OCI-LY7 (cell line): ENCODE measurements at regions not wholly inside any gene's neighbourhood (a gene's known extent, or its start where the extent isn't known, plus 50 kb on each side); places are given as distances from the start of the nearest gene placed in this dataset.

ENCODE experiments used
- BruUV-seq: library from RNA; stranded (reverse); fragments of 400-500 nt; replicated peaks from 2 replicates; lab custom pipeline; 2021; lab: Mats Ljungman, UMichigan
- CTCF ChIA-PET: fragments of 300-600 bp; sonication (Branson Sonifier 250); formaldehyde crosslinking; loops from one replicate; lab custom pipeline; 2022; ENCODE audit warnings: antibody characterized with exemption; ENCODE audit not compliant: unreplicated experiment; lab: Charles Lee
- POLR2A ChIA-PET: fragments of 300-600 bp; sonication (Branson Sonifier 250); formaldehyde crosslinking; loops from one replicate; lab custom pipeline; 2022; ENCODE audit warnings: antibody characterized with exemption; lab: Charles Lee
- DNase-seq: peaks from one replicate; pipeline ENCODE4 v3.0.0-alpha.2; 2015; ENCODE audit warnings: low spot score
- H2AFZ ChIP-seq: fragments of 200-600 bp; sonication (generic), shearing (Covaris generic); 2 replicates; pipeline ENCODE4 v1.6.1; 2014; ENCODE audit warnings: mild to moderate bottlenecking, antibody characterized with exemption, low read length, moderate library complexity
- H3K27ac ChIP-seq: fragments of 200-600 bp; sonication (generic); 2 replicates; pipeline ENCODE4 v1.5.1; 2014; ENCODE audit warnings: mixed run types, low read depth, mild to moderate bottlenecking, moderate library complexity, low read length, inconsistent platforms; ENCODE audit not compliant: poor library complexity, severe bottlenecking
- H3K36me3 ChIP-seq: fragments of 200-600 bp; sonication (generic); 2 replicates; pipeline ENCODE4 v1.6.1; 2014; ENCODE audit warnings: mild to moderate bottlenecking, antibody characterized with exemption, low read length, moderate library complexity, mixed read lengths; ENCODE audit not compliant: insufficient read depth
- H3K4me1 ChIP-seq: fragments of 200-600 bp; sonication (generic); 2 replicates; pipeline ENCODE4 v1.5.1; 2014; ENCODE audit warnings: mild to moderate bottlenecking, low read length; ENCODE audit not compliant: insufficient read depth, poor library complexity, severe bottlenecking
- H3K4me2 ChIP-seq: fragments of 200-600 bp; sonication (generic); 2 replicates; pipeline ENCODE4 v1.6.1; 2014; ENCODE audit warnings: mild to moderate bottlenecking, low read length
- H3K4me3 ChIP-seq: fragments of 200-600 bp; sonication (generic); 2 replicates; pipeline ENCODE4 v1.5.1; 2014; ENCODE audit warnings: mild to moderate bottlenecking, low read depth, low read length; ENCODE audit not compliant: poor library complexity, severe bottlenecking
- H3K79me2 ChIP-seq: fragments of 200-600 bp; sonication (generic); 2 replicates; pipeline ENCODE4 v1.6.1; 2016; ENCODE audit warnings: low read depth, mild to moderate bottlenecking, low read length, moderate library complexity, mixed read lengths; ENCODE audit not compliant: insufficient read depth
- H3K9me2 ChIP-seq: fragments of 200-600 bp; sonication (generic); 2 replicates; pipeline ENCODE4 v1.6.1; 2016; ENCODE audit warnings: mild to moderate bottlenecking, low read length, mixed read lengths; ENCODE audit not compliant: insufficient read depth
- H3K9me3 ChIP-seq: fragments of 200-600 bp; sonication (generic); 2 replicates; pipeline ENCODE4 v1.6.1; 2014; ENCODE audit warnings: mild to moderate bottlenecking, mixed run types, low read length, mixed read lengths
- H4K20me1 ChIP-seq: fragments of 200-600 bp; sonication (generic); 2 replicates; pipeline ENCODE4 v1.6.1; 2014; ENCODE audit warnings: mild to moderate bottlenecking, antibody characterized with exemption, low read length, moderate library complexity, mixed read lengths; ENCODE audit not compliant: insufficient read depth
- EZH2phosphoT487 ChIP-seq: fragments of 200-600 bp; sonication (generic); IDR thresholded peaks from 2 replicates; pipeline ENCODE4 v1.6.1; 2018; ENCODE audit warnings: low read depth, borderline replicate concordance, mild to moderate bottlenecking, mixed run types, antibody characterized with exemption, low read length, moderate library complexity, mixed read lengths
- intact Hi-C: fragments of 100-400 bp; cut with micrococcal nuclease; formaldehyde crosslinking; loops from one replicate; pipeline ENCODE4 v1.10.0; 2022; ENCODE audit not compliant: unreplicated experiment
- TF ChIP-seq, protein P1 (sequence below): fragments of 200-600 bp; sonication (generic); conservative IDR thresholded peaks from 2 replicates; pipeline ENCODE4 v1.5.1; 2014; ENCODE audit warnings: mild to moderate bottlenecking, antibody characterized with exemption, low read length, moderate library complexity, mixed read lengths

DNA sequence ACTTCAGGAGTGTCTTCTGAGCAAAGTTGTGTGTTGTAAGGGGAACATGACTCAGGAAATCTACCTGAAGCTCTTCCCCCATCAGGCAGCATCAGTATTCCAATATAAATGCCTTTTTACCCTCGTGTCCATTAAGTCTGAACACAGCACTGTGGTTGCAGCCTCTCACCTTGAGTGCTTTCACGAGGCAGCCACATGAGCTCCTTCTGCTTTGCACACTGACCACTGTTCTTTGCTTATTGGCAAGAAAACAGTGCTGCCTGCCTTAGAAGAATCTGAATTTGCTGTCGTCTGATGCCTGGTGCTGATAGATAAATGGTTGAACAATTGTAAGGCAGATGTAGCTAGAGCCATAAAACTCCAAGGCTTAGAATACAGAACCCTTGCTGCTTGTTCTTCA is 139.6 kb upstream of the WDR1 start:
- Histone ChIP-seq H3K4me3 (no peak overlapping the region), H3K4me2 (no peak overlapping the region), H3K36me3 (no peaks in the 10 kb centered on the region), H3K79me2 (no peaks in the 10 kb centered on the region), H4K20me1 (no peaks in the 10 kb centered on the region), H3K4me1 (no peaks in the 10 kb centered on the region), H2AFZ (no peak overlapping the region), H3K9me2 (no peaks in the 10 kb centered on the region), H3K27ac (no peak overlapping the region), H3K9me3 (no peaks in the 10 kb centered on the region)
- CTCF ChIA-PET, result no interaction called here
- TF ChIP-seq, protein P1, sequence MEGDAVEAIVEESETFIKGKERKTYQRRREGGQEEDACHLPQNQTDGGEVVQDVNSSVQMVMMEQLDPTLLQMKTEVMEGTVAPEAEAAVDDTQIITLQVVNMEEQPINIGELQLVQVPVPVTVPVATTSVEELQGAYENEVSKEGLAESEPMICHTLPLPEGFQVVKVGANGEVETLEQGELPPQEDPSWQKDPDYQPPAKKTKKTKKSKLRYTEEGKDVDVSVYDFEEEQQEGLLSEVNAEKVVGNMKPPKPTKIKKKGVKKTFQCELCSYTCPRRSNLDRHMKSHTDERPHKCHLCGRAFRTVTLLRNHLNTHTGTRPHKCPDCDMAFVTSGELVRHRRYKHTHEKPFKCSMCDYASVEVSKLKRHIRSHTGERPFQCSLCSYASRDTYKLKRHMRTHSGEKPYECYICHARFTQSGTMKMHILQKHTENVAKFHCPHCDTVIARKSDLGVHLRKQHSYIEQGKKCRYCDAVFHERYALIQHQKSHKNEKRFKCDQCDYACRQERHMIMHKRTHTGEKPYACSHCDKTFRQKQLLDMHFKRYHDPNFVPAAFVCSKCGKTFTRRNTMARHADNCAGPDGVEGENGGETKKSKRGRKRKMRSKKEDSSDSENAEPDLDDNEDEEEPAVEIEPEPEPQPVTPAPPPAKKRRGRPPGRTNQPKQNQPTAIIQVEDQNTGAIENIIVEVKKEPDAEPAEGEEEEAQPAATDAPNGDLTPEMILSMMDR, result no peak
- no peak for TF ChIP-seq EZH2phosphoT487
- intact Hi-C loops, result no loop called here
- POLR2A ChIA-PET, result interaction anchor here (0.6 kb wide), 1 partner anchor 315 kb away, joined by 5 read pairs; no protein-coding TSS in a partner anchor
- BruUV-seq, result no TSS peak
- no peak for DNase-seq

DNA sequence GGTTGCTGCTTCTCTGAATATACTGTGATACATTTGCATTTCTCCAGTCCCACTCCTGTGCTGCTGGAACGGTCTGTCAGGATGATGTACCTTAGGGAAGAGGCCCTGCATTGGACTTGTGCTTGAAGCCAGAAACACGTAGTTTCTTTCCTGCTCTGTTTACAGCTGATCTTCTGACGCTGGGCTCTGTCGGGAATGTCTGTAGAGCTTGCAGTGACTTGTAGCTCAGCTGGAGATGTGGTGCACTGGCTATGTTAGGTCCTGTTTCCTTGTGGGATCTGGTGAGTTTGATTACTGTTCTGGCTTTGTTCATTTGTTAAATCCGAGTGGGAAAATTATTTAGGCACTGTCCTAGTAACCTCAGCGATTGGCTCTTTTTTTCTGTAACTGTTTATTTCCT is 137.2 kb upstream of the WDR1 start:
- CTCF ChIA-PET, result no interaction called here
- no peaks in the 10 kb centered on the region for H3K4me1 ChIP-seq
- no peak for DNase-seq
- no peaks in the 10 kb centered on the region for H3K9me2 ChIP-seq
- no peak overlapping the region for H3K27ac ChIP-seq
- no peak overlapping the region for H3K4me3 ChIP-seq
- H2AFZ ChIP-seq, result no peak overlapping the region
- no peaks in the 10 kb centered on the region for H3K36me3 ChIP-seq
- POLR2A ChIA-PET, result no interaction called here
- TF ChIP-seq, protein P1, result no peak
- no peak for TF ChIP-seq EZH2phosphoT487
- intact Hi-C loops, result no loop called here
- no peaks in the 10 kb centered on the region for H4K20me1 ChIP-seq
- no peaks in the 10 kb centered on the region for H3K79me2 ChIP-seq
- no TSS peak for BruUV-seq
- no peak overlapping the region for H3K4me2 ChIP-seq
- no peaks in the 10 kb centered on the region for H3K9me3 ChIP-seq

DNA sequence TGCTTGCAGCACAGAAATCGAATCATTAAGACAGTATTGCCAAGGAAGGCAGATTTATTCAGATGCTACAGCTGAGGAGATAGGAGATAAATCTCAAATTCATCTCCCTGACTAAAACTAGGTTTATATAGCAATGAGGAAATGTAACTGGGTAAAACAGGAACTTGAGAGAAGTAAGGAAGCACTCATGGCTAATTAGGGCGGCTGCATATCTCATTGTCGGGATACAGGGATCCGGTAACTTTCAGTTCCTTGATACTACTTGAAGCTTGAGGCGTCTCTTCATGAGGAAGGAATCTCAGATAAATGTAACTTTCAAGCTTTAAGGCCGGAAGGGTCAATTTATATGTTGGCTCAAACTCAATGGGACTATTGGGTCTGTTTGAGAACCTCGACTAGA is 129.2 kb upstream of the WDR1 start:
- Histone ChIP-seq H4K20me1 (no peaks in the 10 kb centered on the region), H3K4me3 (no peak overlapping the region), H3K79me2 (no peaks in the 10 kb centered on the region), H3K4me1 (no peaks in the 10 kb centered on the region), H3K4me2 (no peak overlapping the region), H3K9me3 (no peaks in the 10 kb centered on the region), H3K27ac (no peak overlapping the region), H2AFZ (no peak overlapping the region), H3K9me2 (no peaks in the 10 kb centered on the region), H3K36me3 (no peaks in the 10 kb centered on the region)
- intact Hi-C loops, result no loop called here
- ChIA-PET CTCF (no interaction called here), POLR2A (no interaction called here)
- BruUV-seq, result no TSS peak
- TF ChIP-seq, protein P1, result no peak
- no peak for TF ChIP-seq EZH2phosphoT487
- DNase-seq, result no peak
